ENCODE measurements at regions not wholly inside any gene's neighbourhood (a gene's known extent, or its start where the extent isn't known, plus 50 kb on each side); places are given as distances from the start of the nearest gene placed in this dataset.

GRCh38 chr1:224493269-224493668 is 58.7 kb upstream of the WDR26 start:
- no peak for TF ChIP-seq CTCF (IDR thresholded peaks at IDR 0.05)
- no peak for TF ChIP-seq POLR2A (IDR thresholded peaks at IDR 0.05)
